Brain pericyte (primary cell): ENCODE measurements at regions not wholly inside any gene's neighbourhood (a gene's known extent, or its start where the extent isn't known, plus 50 kb on each side); places are given as distances from the start of the nearest gene placed in this dataset.

ENCODE experiments used
- DNase-seq: peaks from one replicate; pipeline ENCODE4 v3.0.0-alpha.2; 2012; ENCODE audit warnings: low read depth, low spot score

DNA sequence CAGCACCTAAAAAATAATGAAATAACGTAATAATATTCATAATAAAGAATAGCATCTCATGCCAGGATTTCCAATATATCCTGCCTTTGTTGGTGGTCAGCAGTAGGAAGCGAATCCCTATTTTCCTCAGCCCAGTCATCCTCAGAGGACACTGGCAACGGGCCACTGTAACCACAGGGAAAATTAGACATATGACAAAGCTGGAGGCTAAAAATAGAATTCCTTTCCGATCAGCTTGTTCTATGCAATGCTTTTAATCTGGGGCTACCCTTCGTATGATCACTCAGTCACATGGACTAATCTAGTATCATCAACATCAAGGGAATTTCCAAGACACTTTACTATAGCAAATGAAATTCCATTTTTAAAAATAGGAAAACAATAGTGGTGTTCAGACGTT is 246.9 kb upstream of the KCNJ16 start:
- no peak for DNase-seq

DNA sequence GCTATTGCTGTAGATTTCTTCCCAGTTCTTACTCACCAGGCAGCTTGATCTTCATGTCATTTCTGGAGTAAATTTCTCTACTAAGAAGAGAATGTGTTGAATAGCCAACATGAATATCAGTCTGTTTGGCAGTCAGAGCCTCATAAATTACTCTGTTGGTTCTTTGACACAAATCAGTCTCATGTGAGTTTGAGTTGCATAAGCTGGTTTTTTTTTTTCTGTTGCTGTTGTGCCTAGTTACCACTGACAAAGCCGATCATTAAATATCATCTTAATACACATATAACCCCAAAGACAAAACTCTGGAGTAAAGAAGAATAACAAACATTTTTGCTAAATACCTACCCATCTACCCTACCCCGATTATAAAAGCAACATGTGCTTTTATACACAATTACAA is 240.5 kb upstream of the KCNJ16 start:
- DNase-seq: no peak

DNA sequence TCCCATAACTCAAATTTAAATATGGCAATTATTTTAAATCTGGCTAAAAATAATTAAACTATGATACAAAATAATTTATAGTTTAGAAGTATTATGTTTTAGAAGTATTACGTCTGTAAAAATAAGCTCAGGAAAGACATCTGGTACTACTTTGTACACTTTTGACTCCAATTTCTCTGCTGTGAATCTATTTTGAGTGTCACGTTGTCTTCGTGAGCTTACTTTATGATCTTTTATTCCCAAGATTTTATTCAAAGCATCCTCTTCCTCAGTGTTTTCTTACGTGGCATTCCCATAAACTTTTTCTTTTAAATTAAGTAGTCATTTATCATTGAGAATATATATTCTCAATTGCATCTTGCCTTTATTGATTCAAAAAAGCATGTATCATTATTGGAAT is 223.3 kb upstream of the KCNJ16 start:
- DNase-seq: no peak

DNA sequence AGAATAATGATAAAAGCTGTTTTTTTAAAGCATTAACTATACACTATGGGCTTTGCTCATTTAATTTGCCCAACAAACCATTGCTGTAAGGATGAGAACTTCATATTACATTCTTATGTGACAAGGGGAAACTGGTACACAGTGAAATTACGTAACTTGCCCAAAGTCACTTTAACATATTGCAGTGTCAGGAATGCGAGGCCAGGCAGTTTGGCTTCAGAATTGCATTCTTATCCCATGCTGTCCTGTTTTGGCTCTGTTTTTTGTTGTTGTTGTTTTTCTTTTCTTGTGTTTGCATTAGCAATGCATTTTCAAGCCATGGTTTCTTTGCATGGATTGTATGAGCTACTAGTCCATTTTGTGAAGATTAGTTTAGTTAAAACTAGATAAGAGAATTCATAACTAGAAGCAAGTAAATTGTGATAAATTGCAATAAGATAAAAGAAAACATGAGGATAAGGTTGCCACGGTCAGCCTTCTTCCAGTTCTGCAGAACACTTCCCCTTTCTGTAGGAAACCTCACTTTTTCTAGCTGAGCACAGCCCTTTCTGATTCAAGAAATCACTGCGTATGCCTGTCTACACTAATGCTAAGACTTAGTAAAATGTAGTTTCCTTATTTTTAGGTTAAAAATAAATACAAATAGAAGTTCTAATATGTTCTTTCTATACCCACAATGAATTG is 221.3 kb upstream of the KCNJ16 start:
- no peak for DNase-seq

DNA sequence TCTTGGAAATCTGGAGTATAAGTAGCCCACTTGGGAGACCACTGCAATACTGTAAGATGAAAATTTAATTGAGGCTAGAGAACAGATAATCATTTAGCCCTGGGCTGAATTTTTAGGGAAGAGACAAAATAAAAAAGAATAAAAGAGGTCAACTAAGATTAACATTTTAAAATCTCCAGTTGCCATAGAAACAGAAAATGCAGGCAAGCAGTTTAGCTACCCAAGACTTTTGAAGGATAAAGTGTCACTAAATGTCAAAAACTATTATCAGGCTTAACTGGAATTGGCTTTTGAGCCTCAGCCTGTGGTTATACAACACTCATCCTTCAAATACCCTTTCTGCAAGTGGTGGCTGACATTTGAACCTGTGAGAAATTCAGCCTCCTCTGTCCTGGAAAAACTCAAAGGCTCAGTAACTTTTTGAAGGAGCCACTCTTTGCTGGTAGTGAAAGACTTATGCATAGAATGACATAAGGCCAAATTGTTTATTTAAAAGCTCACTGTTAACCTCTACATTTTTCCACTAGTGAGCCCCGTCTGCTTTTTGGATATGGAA is 220.7 kb upstream of the KCNJ16 start:
- DNase-seq: no peak

DNA sequence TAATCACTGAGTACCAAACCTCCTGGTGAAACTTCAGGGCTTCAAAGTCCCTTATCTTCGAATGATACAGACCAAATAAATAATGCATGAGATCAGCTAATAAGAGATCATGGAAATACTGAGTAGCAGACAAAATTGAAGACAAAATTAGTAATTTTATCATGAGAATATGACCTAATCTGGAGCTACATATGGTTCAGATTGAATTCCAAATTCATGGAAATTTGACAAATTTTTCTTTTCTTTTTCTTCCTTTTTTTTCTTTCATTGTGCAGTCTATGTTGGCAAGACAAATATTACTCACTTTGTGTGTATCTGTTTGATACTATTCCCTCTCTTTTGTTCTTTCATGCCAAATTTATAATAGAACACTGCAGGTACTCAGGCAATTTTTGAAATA is 218.1 kb upstream of the KCNJ16 start:
- DNase-seq: no peak

DNA sequence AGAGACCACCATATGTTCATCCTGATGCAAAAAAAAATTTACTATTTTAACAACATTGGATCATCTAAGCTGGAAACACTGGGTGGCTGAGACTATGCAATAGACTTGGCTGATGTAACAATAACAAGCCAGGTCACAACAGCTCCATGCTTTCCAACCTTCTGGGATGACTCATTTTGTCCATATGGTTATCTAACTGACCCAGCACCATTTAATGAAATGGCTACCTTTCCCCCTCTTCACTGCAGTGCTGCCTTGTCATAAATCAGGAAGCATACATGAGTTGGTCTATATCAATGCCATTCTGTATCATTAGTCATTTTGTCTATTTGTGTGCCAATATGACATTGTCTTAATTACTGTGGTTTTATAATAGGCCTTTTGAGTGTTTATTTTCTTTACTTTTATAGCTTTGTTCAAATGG is 217.6 kb upstream of the KCNJ16 start:
- DNase-seq: no peak

DNA sequence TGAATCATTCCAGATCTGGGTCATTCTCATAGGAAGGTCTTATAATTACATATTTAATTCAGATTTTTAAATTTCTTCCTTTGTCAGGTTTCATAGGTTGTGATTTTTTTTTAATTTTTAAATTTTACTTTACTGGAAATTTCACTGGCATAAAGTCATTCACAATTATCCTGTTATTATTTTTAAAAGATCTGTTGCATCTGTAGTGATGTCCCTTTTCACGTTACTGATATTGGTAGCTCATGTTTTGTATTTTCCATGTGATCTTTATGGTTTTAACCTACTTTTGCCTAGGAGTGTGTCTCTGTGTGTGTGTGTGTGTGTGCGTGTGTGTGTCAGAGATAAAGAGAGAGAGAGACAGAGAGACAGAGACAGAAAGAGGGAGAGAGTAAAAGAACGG is 216.6 kb upstream of the KCNJ16 start:
- no peak for DNase-seq

DNA sequence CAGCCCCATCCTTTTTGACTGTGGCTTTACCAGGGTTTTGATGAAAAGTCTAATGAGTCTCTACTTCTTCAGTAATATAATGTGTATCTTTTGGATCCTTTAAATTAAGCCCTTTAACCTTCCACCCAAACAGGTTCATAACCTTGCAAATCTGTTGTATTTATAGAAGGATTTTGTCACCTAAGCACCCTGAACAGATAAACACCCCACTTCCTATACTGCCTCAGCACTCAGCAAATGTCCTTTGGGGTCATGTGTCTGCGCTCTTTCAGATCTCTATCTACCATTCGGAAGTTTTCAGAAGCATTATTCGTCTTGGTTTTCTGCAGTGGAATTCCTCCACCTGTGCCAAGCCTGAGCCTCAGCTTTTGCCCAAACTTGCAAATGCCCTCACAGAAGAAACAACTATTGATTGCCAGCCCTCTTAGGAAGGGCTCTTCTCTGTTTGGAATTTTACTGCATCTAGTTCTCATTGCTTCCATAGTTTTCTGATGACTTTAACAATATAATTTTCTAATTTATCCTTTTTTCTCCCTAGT is 214.8 kb upstream of the KCNJ16 start:
- DNase-seq: no peak

DNA sequence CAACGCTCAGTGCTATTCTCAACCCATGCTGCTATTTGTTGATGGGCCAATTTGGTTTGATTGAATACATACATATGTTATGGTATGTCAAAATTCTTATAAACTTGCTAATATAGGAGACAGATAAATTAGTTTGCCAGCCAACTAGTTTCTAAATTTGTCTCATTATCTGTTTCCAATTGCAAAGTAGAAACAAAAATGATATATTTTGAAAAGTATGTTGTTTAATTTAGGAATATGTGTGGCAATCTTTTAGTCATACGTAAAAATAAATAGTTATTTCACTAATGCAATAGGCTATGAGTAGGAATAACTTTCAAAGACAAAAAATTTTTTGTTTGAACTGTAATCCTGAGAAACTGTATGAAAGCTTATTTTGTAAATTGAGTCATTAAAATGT is 210.6 kb upstream of the KCNJ16 start:
- DNase-seq: no peak

DNA sequence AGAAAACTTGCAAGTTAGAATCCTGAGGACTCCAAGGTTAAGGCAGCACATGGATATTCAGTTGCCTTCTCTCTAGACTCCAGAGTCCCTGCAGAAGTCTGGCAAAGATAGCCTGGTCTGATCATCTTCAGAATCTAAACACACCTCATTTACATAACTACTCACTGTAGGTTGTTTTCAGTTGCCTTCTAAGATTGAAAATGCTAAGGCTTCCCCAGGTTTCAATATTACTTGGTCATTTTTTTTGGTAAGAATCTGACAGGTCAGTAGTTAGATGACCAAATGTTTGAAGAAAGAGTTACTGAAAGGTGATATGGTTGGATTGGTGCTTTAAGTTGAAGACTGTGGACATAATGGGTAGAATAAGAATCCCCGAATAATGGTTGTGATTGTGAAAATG is 205.4 kb upstream of the KCNJ16 start:
- no peak for DNase-seq

DNA sequence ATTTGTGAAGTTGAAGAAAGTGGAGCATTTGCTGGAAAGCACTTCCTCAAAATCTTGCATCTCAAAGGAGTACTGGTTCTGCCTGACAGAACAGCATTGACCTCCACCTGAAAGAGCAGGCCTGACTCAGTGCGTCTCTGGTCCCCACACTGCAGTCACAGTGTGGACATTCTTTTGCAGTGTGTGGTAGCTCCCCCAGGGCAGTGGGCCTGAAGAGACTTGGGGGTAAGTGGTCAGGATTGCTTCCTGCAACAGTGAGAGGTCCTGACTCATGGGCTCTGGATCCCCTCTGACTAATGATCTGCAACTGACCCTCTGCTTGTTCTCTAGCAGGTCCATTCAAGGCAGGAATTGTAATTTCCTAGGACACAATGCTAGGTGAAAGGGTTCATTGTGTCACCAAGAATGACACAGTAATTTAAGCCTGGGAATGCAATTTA is 204.9 kb upstream of the KCNJ16 start:
- DNase-seq: no peak

DNA sequence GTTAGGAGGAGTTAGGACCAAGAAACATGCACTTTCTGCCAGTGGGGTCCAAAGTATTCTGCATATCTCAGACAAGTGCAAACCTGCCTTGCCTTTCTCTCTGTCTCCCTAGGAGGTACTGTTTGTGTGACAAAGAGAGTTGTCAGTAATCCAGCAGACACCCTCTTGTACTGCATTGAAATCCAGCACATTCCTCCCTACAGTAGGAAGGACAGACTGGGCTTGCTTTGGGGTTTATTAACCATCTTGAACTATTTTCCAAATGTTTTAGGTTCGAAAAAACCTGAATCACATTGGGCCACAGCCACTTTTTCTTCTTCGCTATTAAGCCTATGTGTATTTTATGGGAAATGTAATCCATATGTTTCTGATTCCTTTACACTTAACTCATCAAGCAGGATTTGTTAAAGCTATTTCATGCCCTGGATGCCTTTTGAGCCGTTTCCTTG is 204.2 kb upstream of the KCNJ16 start:
- no peak for DNase-seq

DNA sequence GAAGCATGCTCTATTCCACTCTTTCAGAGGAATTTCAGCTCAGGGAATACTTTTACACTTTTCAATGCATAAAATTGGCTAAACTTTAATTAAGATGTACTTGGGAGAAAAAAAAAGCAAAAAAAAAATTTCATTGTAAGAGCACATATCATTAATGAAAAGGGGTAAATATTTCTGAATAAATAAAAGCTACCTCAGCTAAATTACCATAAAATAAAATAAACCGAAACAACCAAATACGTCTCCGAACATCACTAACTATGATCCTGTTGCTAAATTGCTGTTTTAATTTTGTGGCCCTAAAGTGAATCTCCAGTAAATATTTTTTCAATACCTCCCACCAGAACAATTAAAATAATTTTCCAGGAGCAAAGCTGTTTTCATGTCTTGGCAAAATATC is 203.7 kb upstream of the KCNJ16 start:
- DNase-seq: no peak

DNA sequence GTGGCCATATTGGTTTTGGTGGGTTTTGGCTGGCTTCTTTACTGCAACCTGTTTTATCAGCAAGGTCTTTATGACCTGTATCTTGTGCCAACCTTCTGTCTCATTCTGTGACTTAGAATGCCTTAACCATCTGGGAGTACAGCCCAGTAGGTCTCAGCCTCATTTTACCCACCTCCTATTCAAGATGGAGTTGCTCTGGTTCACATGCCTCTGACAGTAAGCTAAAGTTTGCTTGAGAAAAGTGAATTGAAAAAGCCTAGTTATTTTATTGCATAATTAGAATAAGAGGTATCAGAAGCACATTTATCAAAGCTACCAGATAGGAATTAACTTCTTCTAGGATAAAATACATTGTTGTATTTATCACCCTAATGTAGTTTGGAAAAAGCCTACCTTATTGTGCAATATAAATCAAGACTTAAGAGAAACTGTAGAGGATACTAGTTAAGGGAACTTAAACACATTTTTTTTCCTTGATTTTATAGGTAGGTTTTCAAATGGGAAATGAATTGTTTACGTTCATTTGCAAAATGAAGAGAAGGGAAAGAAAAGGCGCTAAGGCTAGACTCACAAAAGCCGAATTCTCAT is 202.3 kb upstream of the KCNJ16 start:
- DNase-seq: no peak

DNA sequence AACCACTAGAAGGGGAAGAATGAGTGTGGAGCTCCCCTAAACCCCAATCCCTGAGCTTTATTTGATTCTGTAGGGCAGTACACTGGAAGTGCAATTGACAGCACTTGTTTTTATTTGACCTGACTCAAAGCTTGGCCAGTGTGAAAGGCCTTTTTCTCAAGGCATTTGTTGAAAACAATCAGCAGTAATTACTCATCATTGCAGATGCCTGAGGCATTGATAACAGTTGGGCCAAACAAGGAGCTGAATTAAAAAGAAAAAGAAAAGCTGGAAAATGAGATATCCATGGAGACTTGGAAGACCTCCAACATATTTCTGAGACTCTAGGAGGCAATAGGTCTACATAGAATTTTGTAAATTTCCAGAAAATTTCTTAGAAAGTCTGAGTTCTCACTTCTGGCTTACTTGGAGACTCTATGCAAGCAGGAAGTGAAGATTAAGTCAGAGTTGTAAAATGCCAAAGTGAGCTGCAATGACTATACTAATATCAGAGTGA is 200.8 kb upstream of the KCNJ16 start:
- no peak for DNase-seq

DNA sequence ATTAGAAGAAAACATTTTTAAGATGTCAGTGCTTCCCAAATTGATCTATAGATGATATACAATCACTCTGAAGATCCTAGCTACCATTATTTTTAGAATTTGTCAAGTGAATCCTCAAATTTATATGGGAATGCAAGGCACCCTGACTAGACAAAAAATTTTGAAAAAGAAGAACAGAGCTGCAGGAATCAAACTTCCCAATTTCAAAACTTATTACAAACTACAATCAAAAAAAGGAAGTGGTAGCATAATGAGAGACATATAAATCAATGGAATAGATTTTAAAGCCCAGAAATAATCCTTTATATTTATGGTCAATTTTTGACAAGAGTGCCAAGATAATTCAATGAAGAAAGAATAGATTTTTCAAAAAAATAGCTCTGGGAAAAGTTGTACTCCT is 198.3 kb upstream of the KCNJ16 start:
- no peak for DNase-seq

DNA sequence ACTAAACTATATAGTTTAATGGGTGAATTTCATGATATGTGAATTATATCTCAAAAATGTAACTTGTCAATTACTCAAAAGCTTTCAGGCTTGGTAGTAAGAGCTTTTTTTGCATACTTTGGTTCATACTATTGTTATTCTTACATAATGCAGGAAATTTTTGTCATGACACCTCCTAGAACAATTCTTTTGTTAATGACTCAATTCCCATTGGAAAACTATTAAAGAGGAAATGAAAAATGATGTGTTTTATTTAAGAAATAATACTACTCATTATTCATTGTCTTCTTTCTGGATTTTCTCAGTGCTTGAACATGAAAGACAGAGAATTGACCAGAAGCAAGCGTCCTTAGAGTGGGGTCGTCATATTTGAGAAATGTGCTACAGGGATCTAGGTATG is 196.4 kb upstream of the KCNJ16 start:
- no peak for DNase-seq

DNA sequence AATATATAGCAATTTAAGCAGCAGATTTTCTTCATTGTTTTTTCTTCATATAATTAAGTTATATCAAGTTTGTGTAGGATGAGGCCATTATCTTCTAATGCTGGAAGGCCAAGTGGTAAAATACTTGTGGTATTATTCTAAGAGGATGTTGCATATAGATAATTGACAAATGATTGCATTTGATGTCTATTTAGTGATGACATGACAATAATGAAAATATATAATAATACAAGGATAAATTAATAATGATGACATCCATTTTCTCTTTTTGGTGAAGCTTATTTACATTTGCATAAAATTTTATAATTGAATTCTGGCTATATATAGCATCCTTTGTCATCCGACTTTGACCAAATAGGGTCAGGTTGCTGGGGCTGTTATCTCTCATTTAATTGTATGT is 195.4 kb upstream of the KCNJ16 start:
- no peak for DNase-seq

DNA sequence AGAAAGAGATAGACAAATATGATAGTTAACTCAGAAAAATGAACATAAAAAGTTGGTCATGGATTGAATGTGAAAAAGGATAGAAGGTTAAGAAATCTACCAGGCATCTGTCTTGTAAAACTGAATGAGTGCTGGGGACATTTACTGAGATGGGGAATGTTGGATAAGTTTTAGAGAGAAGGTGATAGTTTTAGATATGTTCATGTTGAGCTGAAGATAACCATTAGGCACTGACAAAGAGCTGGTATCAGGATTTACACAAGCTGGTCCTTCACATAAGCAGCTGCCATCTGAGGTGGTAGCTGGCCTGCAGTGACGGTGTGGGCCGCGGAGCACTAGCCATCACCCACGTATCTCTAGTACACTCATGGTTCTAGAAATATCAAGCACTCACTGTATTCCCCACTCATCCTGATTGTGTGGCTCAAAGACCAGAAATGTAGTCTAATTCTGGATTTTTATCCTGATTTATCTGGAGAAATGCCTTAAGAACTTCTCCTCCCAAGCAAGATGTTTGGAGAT is 194.4 kb upstream of the KCNJ16 start:
- DNase-seq: no peak

DNA sequence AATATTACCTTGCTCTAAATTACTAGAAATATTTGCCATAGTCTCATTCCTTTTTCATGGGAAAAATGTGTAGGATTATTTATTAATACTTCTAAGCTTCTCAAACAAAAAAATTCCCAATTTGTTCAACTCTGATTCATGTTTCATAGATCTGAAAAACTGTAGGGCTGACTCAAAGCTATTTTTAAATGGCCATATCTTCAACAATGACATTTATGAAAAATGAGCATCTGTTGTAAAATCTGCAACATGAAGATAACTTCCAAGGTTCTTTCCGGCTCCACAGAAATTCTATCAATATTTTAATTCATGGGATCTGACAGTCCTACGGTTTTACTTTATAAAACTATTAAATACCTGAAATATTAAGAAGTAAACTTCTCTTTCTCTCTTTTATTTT is 192.7 kb upstream of the KCNJ16 start:
- DNase-seq: no peak

DNA sequence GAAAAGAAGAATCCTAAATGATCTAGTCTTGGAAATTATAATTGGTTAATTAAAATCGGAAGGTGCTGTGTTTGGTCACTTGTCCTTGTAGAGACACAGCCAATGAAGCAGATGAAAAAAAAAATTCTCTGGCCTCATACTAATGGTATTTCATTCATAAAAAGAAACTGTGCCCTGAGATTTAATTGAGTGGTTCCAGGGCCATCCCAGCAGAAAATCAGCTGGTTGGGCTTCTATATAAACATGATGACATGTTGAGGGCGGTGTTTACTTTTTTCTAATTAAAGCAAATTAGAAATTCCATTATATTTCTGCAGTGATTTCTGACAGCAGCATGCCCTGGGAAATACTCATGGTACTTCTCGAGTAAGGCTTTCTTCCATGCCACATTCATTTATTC is 191.9 kb upstream of the KCNJ16 start:
- DNase-seq: no peak

DNA sequence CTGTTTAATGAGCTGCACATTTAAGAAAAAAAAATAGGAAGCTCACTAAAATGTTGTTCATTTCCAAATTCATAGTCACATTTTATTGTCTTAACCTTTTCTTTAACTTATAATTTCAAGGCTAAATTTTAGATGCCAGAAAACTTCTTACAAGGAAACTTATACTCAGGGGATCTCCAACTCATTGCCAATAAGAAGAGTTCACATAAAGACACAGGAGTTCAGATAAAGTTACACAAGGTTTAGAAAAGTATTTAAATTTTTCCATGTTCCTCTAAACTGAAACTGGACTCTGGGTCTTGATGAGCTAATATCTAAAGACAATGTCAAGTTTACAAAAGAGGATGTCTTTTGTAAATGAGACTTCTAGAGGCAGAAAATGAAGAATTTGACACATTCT is 190.7 kb upstream of the KCNJ16 start:
- no peak for DNase-seq
